ENCODE measurements at regions not wholly inside any gene's neighbourhood (a gene's known extent, or its start where the extent isn't known, plus 50 kb on each side); places are given as distances from the start of the nearest gene placed in this dataset.
"Not testable (repeated sequence)": the region's sequence is repeated elsewhere in the genome, so short reads cannot be mapped to it uniquely, and the experiment has no call there.

- no peak for DNase-seq (ENCODE audit: low spot score)
- TF ChIP-seq, protein P1, sequence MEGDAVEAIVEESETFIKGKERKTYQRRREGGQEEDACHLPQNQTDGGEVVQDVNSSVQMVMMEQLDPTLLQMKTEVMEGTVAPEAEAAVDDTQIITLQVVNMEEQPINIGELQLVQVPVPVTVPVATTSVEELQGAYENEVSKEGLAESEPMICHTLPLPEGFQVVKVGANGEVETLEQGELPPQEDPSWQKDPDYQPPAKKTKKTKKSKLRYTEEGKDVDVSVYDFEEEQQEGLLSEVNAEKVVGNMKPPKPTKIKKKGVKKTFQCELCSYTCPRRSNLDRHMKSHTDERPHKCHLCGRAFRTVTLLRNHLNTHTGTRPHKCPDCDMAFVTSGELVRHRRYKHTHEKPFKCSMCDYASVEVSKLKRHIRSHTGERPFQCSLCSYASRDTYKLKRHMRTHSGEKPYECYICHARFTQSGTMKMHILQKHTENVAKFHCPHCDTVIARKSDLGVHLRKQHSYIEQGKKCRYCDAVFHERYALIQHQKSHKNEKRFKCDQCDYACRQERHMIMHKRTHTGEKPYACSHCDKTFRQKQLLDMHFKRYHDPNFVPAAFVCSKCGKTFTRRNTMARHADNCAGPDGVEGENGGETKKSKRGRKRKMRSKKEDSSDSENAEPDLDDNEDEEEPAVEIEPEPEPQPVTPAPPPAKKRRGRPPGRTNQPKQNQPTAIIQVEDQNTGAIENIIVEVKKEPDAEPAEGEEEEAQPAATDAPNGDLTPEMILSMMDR (IDR thresholded peaks at IDR 0.05; ENCODE audit: extremely low read depth, insufficient read depth, missing control alignments), result no peak
- in situ Hi-C loops (cut with MboI; ENCODE audit: low pct_unique_long_range_greater_than_20kb, low sequenced_read_pairs, unreplicated experiment), result no loop called here
These were observed 1140.4 kb downstream of the PCDH9 start for GRCh38 chr13:66089711-66090110.

- DNase-seq (ENCODE audit: low spot score), result no peak
These were observed 1142.8 kb downstream of the PCDH9 start for GRCh38 chr13:66087269-66087710.

DNA sequence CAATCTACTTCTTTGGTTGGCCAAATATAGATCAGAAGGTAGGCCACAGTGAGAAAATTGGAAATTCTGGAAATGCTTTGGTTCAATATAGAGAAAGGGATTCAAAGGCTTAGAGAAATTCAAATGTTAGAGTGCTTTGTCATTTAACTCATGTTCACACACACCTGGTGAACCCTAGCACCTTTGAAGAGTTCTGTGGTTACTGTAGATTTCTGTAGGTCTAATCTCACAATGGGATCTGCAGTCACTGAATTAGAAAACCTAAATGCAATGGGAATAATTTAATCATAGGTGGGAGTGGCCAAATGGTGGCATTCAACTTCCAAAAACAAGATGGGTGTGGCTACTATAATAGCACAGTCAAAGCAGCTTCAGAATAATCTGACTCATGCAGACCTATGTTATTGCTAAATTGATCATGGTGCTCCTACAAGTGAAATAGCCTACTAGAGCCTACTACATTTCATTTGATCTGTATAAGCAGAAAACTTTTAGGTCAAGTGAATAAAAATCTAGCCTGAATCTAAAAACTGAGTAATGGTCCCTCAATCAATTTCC lies 1152.9 kb downstream of the PCDH9 start:
- in situ Hi-C loops (cut with MboI; ENCODE audit: low pct_unique_long_range_greater_than_20kb, low sequenced_read_pairs, unreplicated experiment), result no loop called here
- TF ChIP-seq, protein P1 (IDR thresholded peaks at IDR 0.05; ENCODE audit: extremely low read depth, insufficient read depth, missing control alignments), result no peak
- DNase-seq (ENCODE audit: low spot score), result no peak

More at GRCh38 chr13:66087269-66087710, 1142.8 kb downstream of the PCDH9 start:
- TF ChIP-seq, protein P1 (IDR thresholded peaks at IDR 0.05; ENCODE audit: extremely low read depth, insufficient read depth, missing control alignments), result no peak
- in situ Hi-C loops (cut with MboI; ENCODE audit: low pct_unique_long_range_greater_than_20kb, low sequenced_read_pairs, unreplicated experiment), result no loop called here

- TF ChIP-seq, protein P1 (IDR thresholded peaks at IDR 0.05; ENCODE audit: extremely low read depth, insufficient read depth, missing control alignments), result no peak
- in situ Hi-C loops (cut with MboI; ENCODE audit: low pct_unique_long_range_greater_than_20kb, low sequenced_read_pairs, unreplicated experiment), result no loop called here
- no peak for DNase-seq (ENCODE audit: low spot score)
These were observed 1153.7 kb downstream of the PCDH9 start for GRCh38 chr13:66076417-66076816.

DNA sequence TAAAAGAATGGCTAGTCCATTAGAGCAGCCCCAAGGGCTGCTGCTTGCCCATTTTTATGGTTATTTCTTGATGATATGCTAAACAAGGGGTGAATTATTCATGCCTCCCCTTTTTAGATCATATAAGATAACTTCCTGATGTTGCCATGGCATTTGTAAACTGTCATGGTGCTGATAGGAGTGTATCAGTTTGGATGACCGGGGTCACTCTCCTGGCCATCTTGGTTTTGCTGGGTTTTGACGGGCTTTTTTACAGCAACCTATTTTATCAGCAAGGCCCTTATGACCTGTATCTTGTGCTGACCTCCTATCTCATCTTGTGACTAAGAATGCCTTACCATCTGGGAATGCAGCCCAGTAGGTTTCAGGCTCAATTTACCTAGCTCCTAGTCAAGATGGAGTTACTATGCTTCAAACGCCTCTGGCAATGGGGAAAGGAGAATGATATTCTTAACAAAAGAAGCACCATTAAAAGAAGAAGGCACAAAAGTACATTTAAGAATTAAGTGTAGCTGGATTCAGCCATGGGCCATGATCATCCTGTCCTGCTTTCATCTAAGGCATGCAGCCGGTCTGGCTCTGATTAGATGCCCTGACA lies 1156.0 kb downstream of the PCDH9 start:
- in situ Hi-C loops (cut with MboI; ENCODE audit: low pct_unique_long_range_greater_than_20kb, low sequenced_read_pairs, unreplicated experiment), result no loop called here
- TF ChIP-seq, protein P1 (IDR thresholded peaks at IDR 0.05; ENCODE audit: extremely low read depth, insufficient read depth, missing control alignments), result no peak
- DNase-seq (ENCODE audit: low spot score), result no peak

DNA sequence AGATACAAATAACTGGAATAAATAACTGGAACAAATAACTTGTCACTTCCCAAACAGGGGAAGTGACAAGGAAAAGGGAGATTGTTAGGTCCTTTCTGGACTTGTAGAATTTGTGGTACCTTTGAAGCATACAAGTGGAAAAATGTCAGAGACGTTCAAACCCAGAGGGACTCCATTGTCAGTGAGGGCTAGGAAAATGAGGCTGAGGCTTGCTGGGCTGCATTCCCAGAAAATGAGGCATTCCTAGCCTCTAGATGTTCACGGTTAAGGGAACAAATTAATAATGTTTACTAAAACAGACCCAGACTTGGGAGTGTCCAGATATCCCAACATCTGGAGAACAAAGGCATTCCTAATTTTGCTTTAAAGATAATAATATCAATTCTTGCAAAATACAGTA lies 1158.0 kb downstream of the PCDH9 start:
- not testable (repeated sequence) for DNase-seq (ENCODE audit: low spot score)

DNA sequence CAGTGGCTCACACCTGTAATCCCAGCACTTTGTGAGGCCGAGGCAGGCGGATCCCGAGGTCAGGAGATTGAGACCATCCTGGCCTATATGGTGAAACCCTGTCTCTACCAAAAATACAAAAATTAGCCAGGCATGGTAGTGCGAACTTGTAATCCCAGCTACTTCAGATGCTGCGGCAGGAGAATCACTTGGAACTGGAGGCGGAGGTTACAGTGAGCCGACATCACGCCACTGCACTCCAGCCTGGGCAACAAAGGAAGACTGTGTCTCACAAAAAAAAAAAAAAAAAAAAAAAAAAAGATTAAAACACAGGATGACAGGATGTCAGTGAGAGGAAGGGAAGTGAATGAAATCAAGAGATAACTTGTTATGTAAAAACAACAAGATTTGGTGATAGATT lies 1158.5 kb downstream of the PCDH9 start:
- in situ Hi-C loops (cut with MboI; ENCODE audit: low pct_unique_long_range_greater_than_20kb, low sequenced_read_pairs, unreplicated experiment), result no loop called here
- TF ChIP-seq, protein P1 (IDR thresholded peaks at IDR 0.05; ENCODE audit: extremely low read depth, insufficient read depth, missing control alignments), result no peak
- DNase-seq (ENCODE audit: low spot score), result no peak

More for the DNA sequence above, 1158.0 kb downstream of the PCDH9 start:
- in situ Hi-C loops (cut with MboI; ENCODE audit: low pct_unique_long_range_greater_than_20kb, low sequenced_read_pairs, unreplicated experiment), result not testable (repeated sequence)

All from GM13977 (cell line).